ENCODE measurements at regions not wholly inside any gene's neighbourhood (a gene's known extent, or its start where the extent isn't known, plus 50 kb on each side); places are given as distances from the start of the nearest gene placed in this dataset.

- TF ChIP-seq CTCF (IDR thresholded peaks at IDR 0.05) (no peak), POLR2AphosphoS5 (IDR thresholded peaks at IDR 0.05) (no peak)
These were observed 161.9 kb downstream of the FOXL1 start for GRCh38 chr16:86740298-86740697.
